GM23338 (cell line): ENCODE measurements at regions not wholly inside any gene's neighbourhood (a gene's known extent, or its start where the extent isn't known, plus 50 kb on each side); places are given as distances from the start of the nearest gene placed in this dataset.

Source experiments
- CREB1 ChIP-seq: fragments of 250-450 bp; sonication (Bioruptor Pico); IDR thresholded peaks from 2 replicates; pipeline ENCODE4 v1.5.0; 2020; ENCODE audit warnings: low read depth, mild to moderate bottlenecking, moderate library complexity
- EZH2 ChIP-seq: fragments of 200-600 bp; sonication (generic); IDR thresholded peaks from one replicate; pipeline ENCODE4 v1.8.0; 2017; ENCODE audit warnings: antibody characterized with exemption, mild to moderate bottlenecking, low read depth; ENCODE audit not compliant: unreplicated experiment
- POLR2AphosphoS5 ChIP-seq: IDR thresholded peaks from 2 replicates; pipeline ENCODE4 v1.6.1; 2016; ENCODE audit warnings: antibody characterized with exemption, low read depth
- TF ChIP-seq, protein P1 (sequence below), 2 experiments: fragments of 200-600 bp in 1 of 2; sonication (generic) in 1 of 2; conservative IDR thresholded peaks; 2 replicates each; pipeline versions ENCODE4 v1.5.1 to v1.6.1; 2016 to 2017; ENCODE audit warnings: antibody characterized with exemption in 2 of 2, low read depth in 2 of 2, mild to moderate bottlenecking in 2 of 2, moderate library complexity in 1 of 2
- TF ChIP-seq, protein P2 (sequence below): IDR thresholded peaks from one replicate; pipeline ENCODE4 v1.6.1; 2018; ENCODE audit warnings: antibody characterized with exemption; ENCODE audit not compliant: unreplicated experiment

DNA sequence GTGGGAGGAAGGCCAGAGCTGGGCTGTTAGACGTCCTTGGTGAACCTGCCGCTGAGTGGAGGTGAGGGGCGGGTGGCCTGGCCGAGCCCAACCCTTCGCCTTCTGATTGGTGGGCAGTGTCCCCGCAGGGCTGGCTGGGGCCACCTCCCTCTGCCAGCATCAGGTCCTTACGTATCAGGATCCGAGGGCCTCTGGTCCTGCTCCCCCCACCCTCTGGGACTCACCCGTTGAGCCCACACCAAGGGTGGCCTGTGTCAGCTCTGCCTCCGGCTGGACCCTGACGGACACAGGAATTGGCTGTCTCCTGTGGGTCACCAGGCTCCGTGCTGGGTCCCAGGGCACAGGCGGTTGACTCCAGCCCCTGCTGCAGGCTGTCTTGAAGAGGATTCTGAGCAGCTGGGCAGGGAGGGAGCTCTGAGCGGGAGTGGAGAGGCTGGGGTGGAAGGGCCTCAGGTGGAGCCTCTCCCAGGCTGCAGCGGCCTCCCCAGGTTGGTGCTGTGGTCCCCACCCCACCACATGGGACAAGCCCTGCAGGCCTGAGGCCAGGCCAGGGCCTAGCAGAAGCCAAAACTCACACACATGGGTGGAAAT, 58.4 kb upstream of the NKX1-1 start:
- TF ChIP-seq EZH2 (no peak), CREB1 (no peak), POLR2AphosphoS5 (no peak)
- TF ChIP-seq, protein P1, sequence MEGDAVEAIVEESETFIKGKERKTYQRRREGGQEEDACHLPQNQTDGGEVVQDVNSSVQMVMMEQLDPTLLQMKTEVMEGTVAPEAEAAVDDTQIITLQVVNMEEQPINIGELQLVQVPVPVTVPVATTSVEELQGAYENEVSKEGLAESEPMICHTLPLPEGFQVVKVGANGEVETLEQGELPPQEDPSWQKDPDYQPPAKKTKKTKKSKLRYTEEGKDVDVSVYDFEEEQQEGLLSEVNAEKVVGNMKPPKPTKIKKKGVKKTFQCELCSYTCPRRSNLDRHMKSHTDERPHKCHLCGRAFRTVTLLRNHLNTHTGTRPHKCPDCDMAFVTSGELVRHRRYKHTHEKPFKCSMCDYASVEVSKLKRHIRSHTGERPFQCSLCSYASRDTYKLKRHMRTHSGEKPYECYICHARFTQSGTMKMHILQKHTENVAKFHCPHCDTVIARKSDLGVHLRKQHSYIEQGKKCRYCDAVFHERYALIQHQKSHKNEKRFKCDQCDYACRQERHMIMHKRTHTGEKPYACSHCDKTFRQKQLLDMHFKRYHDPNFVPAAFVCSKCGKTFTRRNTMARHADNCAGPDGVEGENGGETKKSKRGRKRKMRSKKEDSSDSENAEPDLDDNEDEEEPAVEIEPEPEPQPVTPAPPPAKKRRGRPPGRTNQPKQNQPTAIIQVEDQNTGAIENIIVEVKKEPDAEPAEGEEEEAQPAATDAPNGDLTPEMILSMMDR (conservative IDR thresholded peaks at IDR 0.05; ENCODE audit: low read depth in 2 of 2): no peak
- TF ChIP-seq, protein P2, sequence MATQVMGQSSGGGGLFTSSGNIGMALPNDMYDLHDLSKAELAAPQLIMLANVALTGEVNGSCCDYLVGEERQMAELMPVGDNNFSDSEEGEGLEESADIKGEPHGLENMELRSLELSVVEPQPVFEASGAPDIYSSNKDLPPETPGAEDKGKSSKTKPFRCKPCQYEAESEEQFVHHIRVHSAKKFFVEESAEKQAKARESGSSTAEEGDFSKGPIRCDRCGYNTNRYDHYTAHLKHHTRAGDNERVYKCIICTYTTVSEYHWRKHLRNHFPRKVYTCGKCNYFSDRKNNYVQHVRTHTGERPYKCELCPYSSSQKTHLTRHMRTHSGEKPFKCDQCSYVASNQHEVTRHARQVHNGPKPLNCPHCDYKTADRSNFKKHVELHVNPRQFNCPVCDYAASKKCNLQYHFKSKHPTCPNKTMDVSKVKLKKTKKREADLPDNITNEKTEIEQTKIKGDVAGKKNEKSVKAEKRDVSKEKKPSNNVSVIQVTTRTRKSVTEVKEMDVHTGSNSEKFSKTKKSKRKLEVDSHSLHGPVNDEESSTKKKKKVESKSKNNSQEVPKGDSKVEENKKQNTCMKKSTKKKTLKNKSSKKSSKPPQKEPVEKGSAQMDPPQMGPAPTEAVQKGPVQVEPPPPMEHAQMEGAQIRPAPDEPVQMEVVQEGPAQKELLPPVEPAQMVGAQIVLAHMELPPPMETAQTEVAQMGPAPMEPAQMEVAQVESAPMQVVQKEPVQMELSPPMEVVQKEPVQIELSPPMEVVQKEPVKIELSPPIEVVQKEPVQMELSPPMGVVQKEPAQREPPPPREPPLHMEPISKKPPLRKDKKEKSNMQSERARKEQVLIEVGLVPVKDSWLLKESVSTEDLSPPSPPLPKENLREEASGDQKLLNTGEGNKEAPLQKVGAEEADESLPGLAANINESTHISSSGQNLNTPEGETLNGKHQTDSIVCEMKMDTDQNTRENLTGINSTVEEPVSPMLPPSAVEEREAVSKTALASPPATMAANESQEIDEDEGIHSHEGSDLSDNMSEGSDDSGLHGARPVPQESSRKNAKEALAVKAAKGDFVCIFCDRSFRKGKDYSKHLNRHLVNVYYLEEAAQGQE: no peak
